ENCODE measurements at regions not wholly inside any gene's neighbourhood (a gene's known extent, or its start where the extent isn't known, plus 50 kb on each side); places are given as distances from the start of the nearest gene placed in this dataset.

GRCh38 chr5:93224624-93225023 is 356.4 kb downstream of the NR2F1-AS1 start:
- TF ChIP-seq ZBTB7A (IDR thresholded peaks at IDR 0.05; ENCODE audit: low read depth) (no peak), NFIC (IDR thresholded peaks at IDR 0.05) (no peak), CREB1 (IDR thresholded peaks at IDR 0.05; ENCODE audit: low read depth) (no peak), EP300 (IDR thresholded peaks at IDR 0.05; ENCODE audit: borderline replicate concordance) (no peak), RAD21 (IDR thresholded peaks at IDR 0.05; ENCODE audit: low read depth) (no peak), TCF12 (IDR thresholded peaks at IDR 0.05; ENCODE audit: low read depth) (no peak), YY1 (IDR thresholded peaks at IDR 0.05; ENCODE audit: low read depth) (no peak), TEAD4 (IDR thresholded peaks at IDR 0.05) (no peak), EGR1 (IDR thresholded peaks at IDR 0.05) (no peak), USF1 (IDR thresholded peaks at IDR 0.05) (no peak), FOXM1 (IDR thresholded peaks at IDR 0.05; ENCODE audit: borderline replicate concordance, low read depth) (no peak), REST (IDR thresholded peaks at IDR 0.05; ENCODE audit: low read depth) (no peak), MAX (IDR thresholded peaks at IDR 0.05) (no peak), CEBPB (IDR thresholded peaks at IDR 0.05) (no peak), TAF1 (IDR thresholded peaks at IDR 0.05; ENCODE audit: low read depth) (no peak)

GRCh38 chr5:93221773-93222172 is 359.2 kb downstream of the NR2F1-AS1 start:
- TF ChIP-seq TCF12 (IDR thresholded peaks at IDR 0.05; ENCODE audit: low read depth) (no peak), EP300 (IDR thresholded peaks at IDR 0.05; ENCODE audit: borderline replicate concordance) (no peak), EGR1 (IDR thresholded peaks at IDR 0.05) (no peak), MAX (IDR thresholded peaks at IDR 0.05) (no peak), USF1 (IDR thresholded peaks at IDR 0.05) (no peak), FOXM1 (IDR thresholded peaks at IDR 0.05; ENCODE audit: borderline replicate concordance, low read depth) (no peak), NFIC (IDR thresholded peaks at IDR 0.05) (no peak), TAF1 (IDR thresholded peaks at IDR 0.05; ENCODE audit: low read depth) (no peak), TEAD4 (IDR thresholded peaks at IDR 0.05) (no peak), RAD21 (IDR thresholded peaks at IDR 0.05; ENCODE audit: low read depth) (no peak), CREB1 (IDR thresholded peaks at IDR 0.05; ENCODE audit: low read depth) (no peak), CEBPB (IDR thresholded peaks at IDR 0.05) (no peak), ZBTB7A (IDR thresholded peaks at IDR 0.05; ENCODE audit: low read depth) (no peak), REST (IDR thresholded peaks at IDR 0.05; ENCODE audit: low read depth) (no peak), YY1 (IDR thresholded peaks at IDR 0.05; ENCODE audit: low read depth) (no peak)

- TF ChIP-seq TCF12 (IDR thresholded peaks at IDR 0.05; ENCODE audit: low read depth) (no peak), USF1 (IDR thresholded peaks at IDR 0.05) (no peak), CREB1 (IDR thresholded peaks at IDR 0.05; ENCODE audit: low read depth) (no peak), FOXM1 (IDR thresholded peaks at IDR 0.05; ENCODE audit: borderline replicate concordance, low read depth) (no peak), TEAD4 (IDR thresholded peaks at IDR 0.05) (no peak), NFIC (IDR thresholded peaks at IDR 0.05) (no peak), MAX (IDR thresholded peaks at IDR 0.05) (no peak), EP300 (IDR thresholded peaks at IDR 0.05; ENCODE audit: borderline replicate concordance) (no peak), TAF1 (IDR thresholded peaks at IDR 0.05; ENCODE audit: low read depth) (no peak), CEBPB (IDR thresholded peaks at IDR 0.05) (no peak), ZBTB7A (IDR thresholded peaks at IDR 0.05; ENCODE audit: low read depth) (no peak), YY1 (IDR thresholded peaks at IDR 0.05; ENCODE audit: low read depth) (no peak), RAD21 (IDR thresholded peaks at IDR 0.05; ENCODE audit: low read depth) (no peak)
Measured at GRCh38 chr5:93220431-93220830, 360.6 kb downstream of the NR2F1-AS1 start.

GRCh38 chr5:93219641-93220145 is 361.3 kb downstream of the NR2F1-AS1 start:
- TF ChIP-seq NFIC (IDR thresholded peaks at IDR 0.05) = no peak
- no peak for TF ChIP-seq YY1 (IDR thresholded peaks at IDR 0.05; ENCODE audit: low read depth)
- no peak for TF ChIP-seq REST (IDR thresholded peaks at IDR 0.05; ENCODE audit: low read depth)
- TF ChIP-seq TCF12 (IDR thresholded peaks at IDR 0.05; ENCODE audit: low read depth) = no peak
- TF ChIP-seq EGR1 (IDR thresholded peaks at IDR 0.05) = no peak
- no peak for TF ChIP-seq MAX (IDR thresholded peaks at IDR 0.05)
